ENCODE measurements at regions not wholly inside any gene's neighbourhood (a gene's known extent, or its start where the extent isn't known, plus 50 kb on each side); places are given as distances from the start of the nearest gene placed in this dataset.

DNA sequence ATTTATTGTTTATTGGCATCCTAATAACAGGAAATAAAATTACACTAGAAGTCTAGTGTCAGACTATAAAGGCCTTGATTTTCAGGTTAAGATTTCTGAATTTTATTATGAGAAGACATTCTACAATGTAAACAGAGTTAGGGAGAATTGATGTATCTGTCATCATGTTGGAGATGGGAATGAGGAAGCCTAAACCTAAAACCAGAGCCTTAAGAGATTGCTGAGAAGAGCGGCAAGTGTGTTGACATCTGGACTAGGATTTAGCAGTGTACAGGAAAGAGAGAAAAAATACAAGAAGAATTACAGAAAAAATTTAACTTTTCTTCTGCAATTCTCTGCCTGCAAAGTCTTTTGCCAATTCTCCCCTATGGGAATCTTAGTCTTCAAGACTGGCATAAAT, 525.5 kb downstream of the NR2F1-AS1 start:
- H3K36me3 ChIP-seq (replicated peaks; ENCODE audit: control insufficient read depth, insufficient read depth, low read length) = no peaks in the 10 kb centered on the region
- H3K4me3 ChIP-seq (ENCODE audit: insufficient read depth, low read depth, low read length) = no peak overlapping the region
- no peaks in the 10 kb centered on the region for H3K27me3 ChIP-seq (ENCODE audit: control insufficient read depth, insufficient read depth, low read length)
- no peak for DNase-seq

DNA sequence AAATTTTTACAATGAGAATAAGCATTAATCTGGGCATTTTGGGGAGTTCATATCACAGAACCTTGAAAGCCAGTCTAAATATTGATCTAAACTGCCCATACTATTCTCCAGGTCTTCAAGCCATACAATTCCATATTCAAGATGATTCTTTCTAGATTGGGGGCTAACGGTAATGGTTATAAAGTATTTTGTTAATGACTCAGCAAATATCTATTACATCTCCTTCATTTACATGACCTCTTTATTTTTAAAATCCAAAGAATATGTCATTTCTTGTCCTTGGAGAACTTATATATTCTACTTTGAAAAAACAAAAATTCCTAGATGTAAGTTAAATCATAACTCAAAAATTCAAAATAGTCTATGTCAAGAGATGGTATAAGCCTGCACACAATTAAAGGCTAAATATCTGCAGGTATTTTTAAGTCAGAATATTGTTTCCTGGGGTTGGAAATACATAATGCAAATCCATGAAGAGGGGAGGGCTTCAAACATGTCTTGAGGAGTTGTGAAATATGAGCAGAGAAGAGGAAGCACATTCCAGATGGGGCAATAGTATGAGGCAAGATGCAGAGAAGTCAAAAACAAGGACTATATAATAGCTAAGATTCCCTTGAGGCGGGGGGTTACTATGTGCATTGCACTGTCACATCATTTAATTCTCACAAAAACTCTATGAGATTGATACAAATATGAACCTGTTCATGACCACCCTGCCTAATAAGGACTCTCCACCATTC, 526.4 kb downstream of the NR2F1-AS1 start:
- H3K36me3 ChIP-seq (replicated peaks; ENCODE audit: control insufficient read depth, insufficient read depth, low read length) = no peaks in the 10 kb centered on the region
- H3K4me3 ChIP-seq (ENCODE audit: insufficient read depth, low read depth, low read length) = no peak overlapping the region
- H3K27me3 ChIP-seq (ENCODE audit: control insufficient read depth, insufficient read depth, low read length) = no peaks in the 10 kb centered on the region
- no peak for DNase-seq

DNA sequence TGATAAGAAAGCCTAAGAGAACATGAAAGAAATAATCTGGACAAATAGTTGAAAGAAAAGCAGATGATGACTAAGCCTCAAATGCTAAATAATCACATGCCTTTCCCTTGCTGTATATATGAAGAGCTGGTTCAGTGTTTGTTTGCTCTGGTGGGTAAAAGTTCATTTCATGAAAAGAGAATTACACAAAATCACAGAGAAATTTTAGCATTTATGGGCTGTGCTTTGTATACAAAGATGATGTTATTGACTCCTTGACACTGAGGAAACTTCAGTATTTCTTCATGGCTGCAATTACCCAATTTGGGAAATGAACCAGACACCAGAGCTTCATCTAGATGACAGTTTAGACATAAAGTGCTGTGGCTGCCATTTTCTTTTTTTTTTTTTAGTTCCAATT, 527.2 kb downstream of the NR2F1-AS1 start:
- Histone ChIP-seq H3K36me3 (replicated peaks; ENCODE audit: control insufficient read depth, insufficient read depth, low read length) (no peaks in the 10 kb centered on the region), H3K27me3 (ENCODE audit: control insufficient read depth, insufficient read depth, low read length) (no peaks in the 10 kb centered on the region), H3K4me3 (ENCODE audit: insufficient read depth, low read depth, low read length) (no peak overlapping the region)
- no peak for DNase-seq

DNA sequence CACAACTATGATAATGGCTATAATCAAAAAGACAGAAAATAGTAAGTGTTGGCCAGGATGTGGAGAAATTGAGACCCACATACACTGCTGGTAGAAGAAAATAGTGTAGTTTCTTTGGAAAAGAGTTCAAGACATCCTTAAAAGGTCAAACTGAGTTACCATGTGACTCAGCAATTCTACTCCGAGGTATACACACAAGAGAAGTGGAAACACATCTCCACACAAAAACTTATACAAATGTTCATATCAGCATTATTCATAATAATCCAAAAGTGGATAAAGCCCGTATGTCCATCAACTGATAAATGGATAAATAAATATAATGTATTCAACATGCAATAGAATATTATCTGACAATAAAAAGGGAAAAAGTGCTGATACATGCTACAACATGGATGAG, 532.2 kb downstream of the NR2F1-AS1 start:
- no peak overlapping the region for H3K4me3 ChIP-seq (ENCODE audit: insufficient read depth, low read depth, low read length)
- H3K27me3 ChIP-seq (ENCODE audit: control insufficient read depth, insufficient read depth, low read length) = no peaks in the 10 kb centered on the region
- DNase-seq = no peak
- H3K36me3 ChIP-seq (replicated peaks; ENCODE audit: control insufficient read depth, insufficient read depth, low read length) = no peaks in the 10 kb centered on the region

DNA sequence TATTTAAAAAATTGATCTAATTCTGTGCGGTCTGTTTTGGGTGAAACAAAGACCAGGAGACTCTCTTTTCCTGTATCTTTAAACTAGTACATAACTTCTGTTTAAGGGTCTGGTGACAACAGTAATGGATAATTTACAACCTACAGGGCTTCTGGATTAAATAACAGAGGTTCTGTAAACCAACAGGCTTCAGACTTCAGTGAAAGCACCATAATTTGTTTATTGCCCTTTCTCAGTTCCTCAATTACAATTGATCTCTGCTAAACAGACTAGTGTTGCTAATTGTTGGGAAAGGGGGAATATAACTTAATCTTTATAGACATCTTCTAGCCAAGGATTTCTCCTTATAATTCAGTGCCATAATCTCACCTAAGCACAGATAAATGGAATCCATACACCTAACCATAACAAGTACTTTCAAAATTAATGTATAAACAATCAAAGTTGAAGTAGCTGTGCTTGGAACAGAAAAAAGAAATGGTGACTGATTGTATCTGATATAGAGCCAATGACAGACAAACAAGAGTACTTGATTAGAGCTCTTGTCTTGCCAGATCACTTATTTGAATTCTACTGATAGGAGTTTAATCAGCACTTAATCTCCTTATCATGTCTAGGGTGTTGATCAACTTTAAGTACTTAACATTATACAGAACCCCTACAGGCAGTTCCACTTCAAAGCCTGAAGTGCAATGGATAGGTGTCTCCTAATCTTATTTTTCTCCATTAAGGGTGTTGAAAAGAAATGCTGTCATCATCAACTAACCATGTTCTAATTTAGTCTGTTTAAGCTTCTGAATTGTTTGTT, 536.0 kb downstream of the NR2F1-AS1 start:
- H3K27me3 ChIP-seq (ENCODE audit: control insufficient read depth, insufficient read depth, low read length) = no peaks in the 10 kb centered on the region
- no peaks in the 10 kb centered on the region for H3K36me3 ChIP-seq (replicated peaks; ENCODE audit: control insufficient read depth, insufficient read depth, low read length)
- DNase-seq = no peak
- no peak overlapping the region for H3K4me3 ChIP-seq (ENCODE audit: insufficient read depth, low read depth, low read length)

DNA sequence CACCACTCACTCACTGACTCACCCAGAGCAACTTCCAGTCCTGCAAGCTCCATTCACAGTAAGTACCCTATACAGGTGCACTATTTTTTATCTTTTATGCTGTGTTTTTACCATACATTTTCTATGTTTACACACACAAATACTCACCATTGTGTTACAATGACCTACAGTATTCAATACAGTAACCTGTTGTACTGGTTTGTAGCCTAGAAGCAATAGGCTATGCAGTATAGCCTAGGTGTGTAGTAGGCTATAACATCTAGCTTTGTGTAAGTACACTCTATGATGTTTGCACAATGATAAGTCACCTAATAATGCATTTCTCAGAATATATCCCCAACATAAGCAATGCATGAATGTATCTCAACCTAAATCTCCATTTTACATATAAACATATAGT, 541.1 kb downstream of the NR2F1-AS1 start:
- no peak for DNase-seq
- Histone ChIP-seq H3K36me3 (replicated peaks; ENCODE audit: control insufficient read depth, insufficient read depth, low read length) (no peaks in the 10 kb centered on the region), H3K27me3 (ENCODE audit: control insufficient read depth, insufficient read depth, low read length) (no peaks in the 10 kb centered on the region), H3K4me3 (ENCODE audit: insufficient read depth, low read depth, low read length) (no peak overlapping the region)

DNA sequence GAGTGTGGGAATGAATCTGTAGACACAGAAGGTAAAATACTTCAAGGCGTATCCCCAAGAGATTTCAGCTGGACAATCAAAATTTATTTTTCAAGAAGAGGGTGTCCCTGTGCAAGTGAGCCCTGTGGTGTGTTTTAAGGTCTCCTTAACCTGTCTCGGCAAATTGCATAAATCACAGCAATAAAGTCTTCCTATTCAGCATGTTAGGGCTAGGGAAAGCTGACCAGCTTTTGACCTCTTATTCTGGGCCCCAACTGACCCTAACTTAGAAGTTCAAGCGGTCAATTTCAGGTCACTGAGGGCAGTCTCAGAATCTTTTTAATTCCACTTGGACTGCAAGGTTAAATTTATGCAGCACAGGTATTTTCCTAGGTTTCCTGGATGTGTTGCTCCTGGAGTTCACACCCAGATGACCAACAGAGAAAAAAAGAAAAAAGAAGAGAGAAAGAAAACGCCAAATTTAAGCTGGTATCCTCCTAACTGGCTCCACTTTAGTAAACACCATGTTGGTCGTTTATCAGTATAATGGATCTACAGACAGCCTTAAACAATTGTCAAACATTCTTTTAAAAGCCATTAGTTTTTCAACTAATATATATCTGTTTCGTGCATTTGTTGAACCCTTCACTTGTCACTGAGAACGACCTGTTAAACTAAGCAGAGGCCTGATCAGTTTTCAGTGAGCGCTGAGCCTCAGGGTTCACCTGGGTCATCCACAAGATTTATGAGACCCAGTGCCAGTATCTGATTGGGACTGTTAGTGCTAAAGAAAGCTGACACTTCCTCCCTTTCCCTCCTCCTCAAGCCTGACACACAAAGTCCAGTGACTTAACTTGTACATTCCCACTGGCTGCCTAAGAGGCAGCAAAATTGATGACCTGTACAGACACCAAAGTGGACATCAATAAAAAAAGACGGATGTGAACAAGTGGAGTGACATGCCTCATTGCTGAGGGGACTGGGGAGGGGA, 546.1 kb downstream of the NR2F1-AS1 start:
- Histone ChIP-seq H3K27me3 (ENCODE audit: control insufficient read depth, insufficient read depth, low read length) (no peaks in the 10 kb centered on the region), H3K4me3 (ENCODE audit: insufficient read depth, low read depth, low read length) (no peak overlapping the region), H3K36me3 (replicated peaks; ENCODE audit: control insufficient read depth, insufficient read depth, low read length) (no peaks in the 10 kb centered on the region)
- no peak for DNase-seq

DNA sequence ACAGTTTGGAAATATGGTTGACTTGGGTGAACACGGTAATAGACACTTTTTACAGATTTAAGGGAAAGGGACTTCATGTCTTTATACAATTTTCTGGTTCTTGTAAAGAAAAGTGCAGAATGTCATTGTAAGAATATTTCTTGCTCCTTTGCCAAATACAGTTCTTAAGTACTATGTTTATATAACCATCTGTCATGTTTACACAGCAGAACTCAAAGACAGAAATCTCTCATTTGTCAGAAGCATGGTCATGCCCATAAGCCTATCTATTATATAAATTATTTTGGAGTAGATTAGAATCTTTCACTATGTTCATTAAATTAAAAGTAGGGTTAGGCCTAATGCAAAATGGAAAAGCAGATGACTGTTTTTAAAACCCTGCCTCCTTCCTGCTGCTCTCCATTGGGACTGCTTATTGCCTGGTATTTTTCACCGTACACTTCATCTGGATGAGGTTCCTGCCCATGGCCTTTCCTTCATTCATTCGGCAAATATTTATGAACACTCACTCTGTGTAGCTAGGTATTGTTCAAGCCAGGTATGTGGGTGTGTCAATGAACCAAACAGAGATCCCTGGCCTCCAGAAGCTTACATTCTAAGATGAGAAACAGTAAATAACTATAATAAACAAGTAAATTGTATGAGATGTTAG, 558.1 kb downstream of the NR2F1-AS1 start:
- H3K27me3 ChIP-seq (ENCODE audit: control insufficient read depth, insufficient read depth, low read length) = no peaks in the 10 kb centered on the region
- no peak overlapping the region for H3K4me3 ChIP-seq (ENCODE audit: insufficient read depth, low read depth, low read length)
- no peak for DNase-seq
- no peaks in the 10 kb centered on the region for H3K36me3 ChIP-seq (replicated peaks; ENCODE audit: control insufficient read depth, insufficient read depth, low read length)

DNA sequence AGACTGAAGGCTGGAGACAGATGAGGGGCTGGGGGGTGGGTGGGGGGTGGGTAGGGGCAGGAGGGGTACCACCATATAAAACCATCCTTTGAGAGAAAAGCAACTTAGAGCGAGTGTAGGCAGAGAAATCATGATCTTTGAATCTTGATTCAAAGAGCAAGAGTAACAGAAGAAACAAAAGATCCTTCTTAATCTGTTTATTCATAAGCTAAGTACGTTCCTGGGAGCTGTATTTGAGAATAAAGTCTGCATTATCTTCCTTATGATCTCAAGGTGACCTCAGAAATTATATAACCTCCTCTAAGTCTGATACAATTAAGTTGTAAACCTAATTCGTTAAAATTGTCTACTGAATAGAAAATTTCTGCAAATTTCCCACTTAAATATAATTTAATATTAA, 558.8 kb downstream of the NR2F1-AS1 start:
- Histone ChIP-seq H3K36me3 (replicated peaks; ENCODE audit: control insufficient read depth, insufficient read depth, low read length) (no peaks in the 10 kb centered on the region), H3K4me3 (ENCODE audit: insufficient read depth, low read depth, low read length) (no peak overlapping the region), H3K27me3 (ENCODE audit: control insufficient read depth, insufficient read depth, low read length) (no peaks in the 10 kb centered on the region)
- DNase-seq = no peak

DNA sequence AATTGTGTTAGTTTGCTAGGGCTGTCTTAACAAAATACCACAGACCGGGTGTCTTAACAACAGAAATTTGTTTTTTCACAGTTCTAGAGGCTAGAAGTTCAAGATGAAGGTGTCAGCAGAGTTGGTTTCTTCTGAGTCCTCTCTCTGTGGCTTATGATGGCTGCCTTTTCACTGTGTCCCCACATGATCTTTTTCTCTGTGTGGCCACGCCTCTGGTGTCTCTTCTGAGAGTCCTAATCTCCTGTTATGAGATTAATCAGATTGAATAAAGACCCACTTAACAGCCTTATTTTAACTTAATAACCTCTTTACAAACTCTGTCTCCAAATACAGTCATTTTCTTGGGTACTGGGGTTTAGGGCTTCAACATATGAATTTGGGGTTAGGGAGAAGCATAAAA, 561.1 kb downstream of the NR2F1-AS1 start:
- DNase-seq = no peak
- Histone ChIP-seq H3K27me3 (ENCODE audit: control insufficient read depth, insufficient read depth, low read length) (no peaks in the 10 kb centered on the region), H3K4me3 (ENCODE audit: insufficient read depth, low read depth, low read length) (no peak overlapping the region), H3K36me3 (replicated peaks; ENCODE audit: control insufficient read depth, insufficient read depth, low read length) (no peaks in the 10 kb centered on the region)

DNA sequence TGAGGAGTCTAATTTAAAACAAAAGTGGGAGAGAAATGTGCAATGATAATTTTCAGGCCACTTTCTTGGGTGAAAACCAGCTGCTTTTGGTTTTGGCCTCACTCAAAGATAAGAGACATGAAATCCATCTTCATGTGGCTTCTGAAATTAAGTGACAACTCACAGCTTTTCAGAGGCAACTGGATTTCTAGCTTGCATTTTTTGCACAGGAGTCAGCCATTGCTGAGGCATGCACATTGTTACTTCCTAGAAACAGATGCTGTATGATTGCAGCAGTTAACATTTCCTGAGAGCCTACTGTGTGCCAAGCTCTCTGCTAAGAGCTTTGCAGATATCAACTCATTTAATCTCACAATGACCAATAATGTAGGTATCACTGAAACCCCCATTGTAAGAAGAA, 562.6 kb downstream of the NR2F1-AS1 start:
- no peak for DNase-seq
- Histone ChIP-seq H3K27me3 (ENCODE audit: control insufficient read depth, insufficient read depth, low read length) (no peaks in the 10 kb centered on the region), H3K4me3 (ENCODE audit: insufficient read depth, low read depth, low read length) (no peak overlapping the region), H3K36me3 (replicated peaks; ENCODE audit: control insufficient read depth, insufficient read depth, low read length) (no peaks in the 10 kb centered on the region)

DNA sequence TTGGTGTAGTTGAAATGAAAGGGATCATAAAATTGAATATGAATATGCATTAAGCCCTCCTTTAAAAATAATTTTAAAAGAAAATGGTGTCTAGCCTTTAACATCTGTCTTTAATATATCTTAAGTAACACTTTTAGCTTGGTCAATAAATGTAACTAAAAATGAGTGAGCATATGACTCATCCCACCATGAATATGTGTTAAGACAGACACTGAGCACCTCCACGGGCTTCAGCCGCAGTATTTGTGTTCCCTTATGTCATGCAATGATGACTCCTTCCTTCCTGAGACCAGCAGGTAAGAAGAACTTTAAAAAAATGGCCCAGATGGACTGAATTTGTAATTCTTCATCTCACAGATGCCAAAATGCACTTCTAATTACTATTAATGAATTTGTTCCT, 563.2 kb downstream of the NR2F1-AS1 start:
- Histone ChIP-seq H3K4me3 (ENCODE audit: insufficient read depth, low read depth, low read length) (no peak overlapping the region), H3K36me3 (replicated peaks; ENCODE audit: control insufficient read depth, insufficient read depth, low read length) (no peaks in the 10 kb centered on the region), H3K27me3 (ENCODE audit: control insufficient read depth, insufficient read depth, low read length) (no peaks in the 10 kb centered on the region)
- DNase-seq = no peak

DNA sequence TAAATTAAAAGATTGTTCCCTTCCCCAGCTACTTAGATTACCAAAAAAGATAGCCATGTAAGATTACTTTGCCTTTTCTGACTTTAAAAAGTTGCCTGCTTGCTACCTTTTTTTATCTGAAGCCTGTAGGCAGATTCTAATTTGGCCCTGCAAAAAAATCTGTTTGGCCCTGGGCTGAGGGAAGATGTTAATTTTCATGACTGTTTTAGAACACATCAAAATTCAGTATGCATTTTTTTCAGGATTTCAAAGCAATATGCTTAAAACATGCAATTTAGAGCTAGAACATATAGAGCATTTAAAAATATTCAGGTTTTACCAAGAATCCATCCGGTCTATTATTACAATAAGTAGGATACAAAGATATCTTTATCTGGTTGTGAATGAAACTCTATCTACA, 563.6 kb downstream of the NR2F1-AS1 start:
- DNase-seq = no peak
- Histone ChIP-seq H3K27me3 (ENCODE audit: control insufficient read depth, insufficient read depth, low read length) (no peaks in the 10 kb centered on the region), H3K36me3 (replicated peaks; ENCODE audit: control insufficient read depth, insufficient read depth, low read length) (no peaks in the 10 kb centered on the region), H3K4me3 (ENCODE audit: insufficient read depth, low read depth, low read length) (no peak overlapping the region)

DNA sequence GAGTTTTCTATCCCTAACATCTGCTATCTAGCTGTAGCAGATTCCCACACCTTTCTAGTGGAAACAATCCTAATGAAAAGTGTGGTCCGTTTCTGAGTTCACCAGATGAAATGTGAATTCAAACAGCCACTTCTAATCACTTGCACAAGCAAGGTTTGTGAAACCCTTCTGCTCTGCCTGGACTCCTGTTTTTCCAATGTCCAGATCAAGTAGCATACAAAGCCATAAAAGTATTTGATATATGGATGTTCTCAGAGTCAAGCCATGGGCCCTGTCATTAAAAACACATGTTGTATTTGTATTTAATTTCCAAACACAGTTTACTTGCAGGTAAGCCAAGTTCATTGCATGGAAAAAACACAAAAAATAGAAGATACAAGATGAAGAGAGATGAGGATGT, 570.4 kb downstream of the NR2F1-AS1 start:
- Histone ChIP-seq H3K27me3 (ENCODE audit: control insufficient read depth, insufficient read depth, low read length) (no peaks in the 10 kb centered on the region), H3K36me3 (replicated peaks; ENCODE audit: control insufficient read depth, insufficient read depth, low read length) (no peaks in the 10 kb centered on the region), H3K4me3 (ENCODE audit: insufficient read depth, low read depth, low read length) (no peak overlapping the region)
- no peak for DNase-seq
